MM.1S (cell line): ENCODE measurements at regions not wholly inside any gene's neighbourhood (a gene's known extent, or its start where the extent isn't known, plus 50 kb on each side); places are given as distances from the start of the nearest gene placed in this dataset.
"Not testable (repeated sequence)": the region's sequence is repeated elsewhere in the genome, so short reads cannot be mapped to it uniquely, and the experiment has no call there.

Experiments used
- EZH2 ChIP-seq: fragments of 300-600 bp; sonication (generic); optimal IDR thresholded peaks from 2 replicates; pipeline ENCODE3; 2017; ENCODE audit warnings: low read depth, mild to moderate bottlenecking, antibody characterized with exemption, low read length, mixed read lengths
- TF ChIP-seq, protein P1 (sequence below): fragments of 300-600 bp; sonication (generic); IDR thresholded peaks from 2 replicates; pipeline ENCODE4 v1.5.1; 2016; ENCODE audit warnings: antibody characterized with exemption, low read length, mixed read lengths

DNA sequence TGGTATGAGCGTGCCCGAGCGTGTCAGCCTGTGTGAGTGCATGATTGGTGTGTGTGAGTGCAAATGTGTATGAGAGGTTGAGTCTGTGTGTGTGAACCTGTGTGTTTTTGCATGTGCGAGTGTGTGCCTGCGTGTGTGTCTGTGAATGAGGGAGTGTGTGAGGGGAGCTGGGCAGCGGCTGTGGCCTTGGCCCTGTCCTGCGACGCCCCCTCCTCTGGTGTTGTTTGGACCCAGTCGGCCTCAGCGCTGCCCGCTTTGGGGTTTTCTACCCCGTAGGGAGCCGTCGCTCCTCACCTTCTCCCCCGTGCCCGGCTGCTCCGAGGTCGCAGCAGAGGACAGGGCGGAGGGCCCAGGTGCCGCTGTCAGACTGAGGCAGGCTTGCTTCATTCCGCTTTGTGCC is 69.0 kb downstream of the TMEM121 start:
- TF ChIP-seq, protein P1, sequence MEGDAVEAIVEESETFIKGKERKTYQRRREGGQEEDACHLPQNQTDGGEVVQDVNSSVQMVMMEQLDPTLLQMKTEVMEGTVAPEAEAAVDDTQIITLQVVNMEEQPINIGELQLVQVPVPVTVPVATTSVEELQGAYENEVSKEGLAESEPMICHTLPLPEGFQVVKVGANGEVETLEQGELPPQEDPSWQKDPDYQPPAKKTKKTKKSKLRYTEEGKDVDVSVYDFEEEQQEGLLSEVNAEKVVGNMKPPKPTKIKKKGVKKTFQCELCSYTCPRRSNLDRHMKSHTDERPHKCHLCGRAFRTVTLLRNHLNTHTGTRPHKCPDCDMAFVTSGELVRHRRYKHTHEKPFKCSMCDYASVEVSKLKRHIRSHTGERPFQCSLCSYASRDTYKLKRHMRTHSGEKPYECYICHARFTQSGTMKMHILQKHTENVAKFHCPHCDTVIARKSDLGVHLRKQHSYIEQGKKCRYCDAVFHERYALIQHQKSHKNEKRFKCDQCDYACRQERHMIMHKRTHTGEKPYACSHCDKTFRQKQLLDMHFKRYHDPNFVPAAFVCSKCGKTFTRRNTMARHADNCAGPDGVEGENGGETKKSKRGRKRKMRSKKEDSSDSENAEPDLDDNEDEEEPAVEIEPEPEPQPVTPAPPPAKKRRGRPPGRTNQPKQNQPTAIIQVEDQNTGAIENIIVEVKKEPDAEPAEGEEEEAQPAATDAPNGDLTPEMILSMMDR, result not testable (repeated sequence)
- not testable (repeated sequence) for TF ChIP-seq EZH2
